Loucy (cell line): ENCODE measurements at regions not wholly inside any gene's neighbourhood (a gene's known extent, or its start where the extent isn't known, plus 50 kb on each side); places are given as distances from the start of the nearest gene placed in this dataset.
A peak's percentile ranks its signal among the peaks of the same experiment; 100 is the strongest.

Experiments used
- H2AFZ ChIP-seq: fragments of 200-600 bp; sonication (generic); 2 replicates; pipeline ENCODE4 v1.6.0; 2016; ENCODE audit warnings: antibody characterized with exemption, mild to moderate bottlenecking, low read length, moderate library complexity
- H3F3A ChIP-seq: fragments of 200-600 bp; 2 replicates; pipeline ENCODE4 v1.6.0; 2016; ENCODE audit warnings: antibody characterized with exemption, low read depth, mild to moderate bottlenecking
- H3K27me3 ChIP-seq: fragments of 200-600 bp; sonication (generic); 2 replicates; pipeline ENCODE4 v1.6.1; 2014; ENCODE audit warnings: low read length, mild to moderate bottlenecking; ENCODE audit not compliant: insufficient read depth, poor library complexity, severe bottlenecking
- H3K36me3 ChIP-seq: fragments of 200-600 bp; sonication (generic); 2 replicates; pipeline ENCODE4 v1.6.1; 2016; ENCODE audit warnings: low read length; ENCODE audit not compliant: insufficient read depth
- H3K4me1 ChIP-seq: fragments of 200-600 bp; sonication (generic); 2 replicates; pipeline ENCODE4 v1.5.1; 2014; ENCODE audit warnings: low read length, mild to moderate bottlenecking; ENCODE audit not compliant: insufficient read depth, poor library complexity, severe bottlenecking
- H3K4me2 ChIP-seq: fragments of 200-600 bp; sonication (generic); 2 replicates; pipeline ENCODE4 v1.6.0; 2014; ENCODE audit warnings: antibody characterized with exemption, low read length, low read depth, mild to moderate bottlenecking; ENCODE audit not compliant: poor library complexity, severe bottlenecking
- H3K4me3 ChIP-seq: fragments of 200-600 bp; sonication (generic); 2 replicates; pipeline ENCODE4 v1.5.1; 2014; ENCODE audit warnings: low read length, mild to moderate bottlenecking, mixed read lengths; ENCODE audit not compliant: poor library complexity, severe bottlenecking
- H3K79me2 ChIP-seq: fragments of 200-600 bp; sonication (generic); 2 replicates; pipeline ENCODE4 v1.6.1; 2014; ENCODE audit warnings: low read length; ENCODE audit not compliant: insufficient read depth
- H3K9ac ChIP-seq: fragments of 200-600 bp; sonication (generic); 2 replicates; pipeline ENCODE4 v1.6.0; 2014; ENCODE audit warnings: mild to moderate bottlenecking, low read depth, low read length, moderate library complexity; ENCODE audit not compliant: poor library complexity, severe bottlenecking
- H3K9me2 ChIP-seq: fragments of 200-600 bp; sonication (generic); replicated peaks from 2 replicates; pipeline ENCODE4 v1.6.1; 2016; ENCODE audit warnings: low read depth, low read length, mixed read lengths
- H3K9me3 ChIP-seq: fragments of 200-600 bp; sonication (generic); 2 replicates; pipeline ENCODE4 v1.6.1; 2014; ENCODE audit warnings: mild to moderate bottlenecking, antibody characterized with exemption, low read length, low read depth; ENCODE audit not compliant: insufficient read depth
- H4K20me1 ChIP-seq: fragments of 200-600 bp; sonication (generic); 2 replicates; pipeline ENCODE4 v1.6.0; 2014; ENCODE audit warnings: antibody characterized with exemption, low read length, mild to moderate bottlenecking; ENCODE audit not compliant: insufficient read depth, poor library complexity, severe bottlenecking
- CTCF ChIP-seq: fragments of 200-600 bp; sonication (generic); conservative IDR thresholded peaks from 2 replicates; pipeline ENCODE4 v1.5.1; 2014; ENCODE audit warnings: mild to moderate bottlenecking, antibody characterized with exemption, low read length
- EZH2phosphoT487 ChIP-seq: fragments of 200-600 bp; IDR thresholded peaks from 2 replicates; pipeline ENCODE4 v1.6.1; 2018; ENCODE audit warnings: antibody characterized with exemption, mild to moderate bottlenecking, moderate library complexity, borderline replicate concordance

- H2AFZ ChIP-seq: peak overlapping the region; percentile 48; the same call in 1 of the 2 replicates
- H4K20me1 ChIP-seq: no peaks in the 10 kb centered on the region
- H3K9me3 ChIP-seq: no peaks in the 10 kb centered on the region
- H3F3A ChIP-seq: no peaks in the 10 kb centered on the region
- no peaks in the 10 kb centered on the region for H3K36me3 ChIP-seq
- H3K79me2 ChIP-seq: no peaks in the 10 kb centered on the region
- no peaks in the 10 kb centered on the region for H3K9me2 ChIP-seq
- no peaks in the 10 kb centered on the region for H3K4me1 ChIP-seq
- TF ChIP-seq EZH2phosphoT487 (no peak), CTCF (no peak)
- no peaks in the 10 kb centered on the region for H3K27me3 ChIP-seq
- H3K4me2 ChIP-seq: peak overlapping the region; percentile 10
- no peak overlapping the region for H3K4me3 ChIP-seq
- H3K9ac ChIP-seq: no peak overlapping the region
These were observed 138.9 kb upstream of the PELI1 start for GRCh38 chr2:64283006-64283570.

GRCh38 chr2:64283641-64284361 lies 139.6 kb upstream of the PELI1 start:
- Histone ChIP-seq H4K20me1 (no peaks in the 10 kb centered on the region), H3K4me1 (no peaks in the 10 kb centered on the region), H3K9me2 (no peaks in the 10 kb centered on the region), H3K9ac (no peak overlapping the region), H3K27me3 (no peaks in the 10 kb centered on the region), H3K36me3 (no peaks in the 10 kb centered on the region), H2AFZ (peak overlapping the region; percentile 48; the same call in 1 of the 2 replicates), H3K4me3 (no peak overlapping the region), H3K79me2 (no peaks in the 10 kb centered on the region), H3K4me2 (peak overlapping the region; percentile 10), H3K9me3 (no peaks in the 10 kb centered on the region), H3F3A (no peaks in the 10 kb centered on the region)
- TF ChIP-seq CTCF (no peak), EZH2phosphoT487 (no peak)

GRCh38 chr2:64284751-64285150 lies 140.5 kb upstream of the PELI1 start:
- Histone ChIP-seq H3K4me2 (no peak overlapping the region), H3K4me3 (no peak overlapping the region), H3K9me3 (no peaks in the 10 kb centered on the region), H4K20me1 (no peaks in the 10 kb centered on the region), H3F3A (no peaks in the 10 kb centered on the region), H3K36me3 (no peaks in the 10 kb centered on the region), H3K79me2 (no peaks in the 10 kb centered on the region), H3K9me2 (no peaks in the 10 kb centered on the region), H3K27me3 (no peaks in the 10 kb centered on the region), H3K4me1 (no peaks in the 10 kb centered on the region), H2AFZ (no peak overlapping the region), H3K9ac (no peak overlapping the region)
- no peak for TF ChIP-seq CTCF
- TF ChIP-seq EZH2phosphoT487: no peak
